Jurkat, Clone E6-1 (cell line): ENCODE measurements at regions not wholly inside any gene's neighbourhood (a gene's known extent, or its start where the extent isn't known, plus 50 kb on each side); places are given as distances from the start of the nearest gene placed in this dataset.
"Not testable (repeated sequence)": the region's sequence is repeated elsewhere in the genome, so short reads cannot be mapped to it uniquely, and the experiment has no call there.

ENCODE experiments used
- DNase-seq: peaks from one replicate; pipeline ENCODE4 v3.0.0-alpha.2; 2011; ENCODE audit warnings: low read depth, low spot score
- H3K4me3 ChIP-seq: 2 replicates; pipeline ENCODE4 v1.5.1; 2011; ENCODE audit warnings: mild to moderate bottlenecking, low read length, control low read depth, moderate library complexity

DNA sequence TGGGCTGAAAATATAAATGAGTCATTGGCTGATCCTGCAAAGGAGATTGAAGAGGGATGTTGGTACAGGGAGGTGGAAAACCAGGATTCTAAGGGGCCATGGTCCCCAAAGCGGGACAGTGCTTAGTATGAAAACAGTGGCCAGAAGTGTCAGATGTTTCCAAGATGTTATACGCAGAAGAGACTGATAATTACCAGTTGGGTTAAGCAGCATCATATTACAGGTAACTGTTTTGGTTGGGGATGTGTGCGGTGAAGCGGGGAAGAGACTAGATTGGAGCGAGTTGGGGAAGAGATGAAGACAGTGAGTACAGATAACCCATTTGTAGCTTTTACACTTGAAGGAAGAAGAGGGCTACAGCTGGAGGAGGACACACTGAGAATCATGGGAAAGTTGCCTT lies 80.8 kb downstream of the PLEKHG1 start:
- DNase-seq: no peak
- H3K4me3 ChIP-seq: no peak overlapping the region

DNA sequence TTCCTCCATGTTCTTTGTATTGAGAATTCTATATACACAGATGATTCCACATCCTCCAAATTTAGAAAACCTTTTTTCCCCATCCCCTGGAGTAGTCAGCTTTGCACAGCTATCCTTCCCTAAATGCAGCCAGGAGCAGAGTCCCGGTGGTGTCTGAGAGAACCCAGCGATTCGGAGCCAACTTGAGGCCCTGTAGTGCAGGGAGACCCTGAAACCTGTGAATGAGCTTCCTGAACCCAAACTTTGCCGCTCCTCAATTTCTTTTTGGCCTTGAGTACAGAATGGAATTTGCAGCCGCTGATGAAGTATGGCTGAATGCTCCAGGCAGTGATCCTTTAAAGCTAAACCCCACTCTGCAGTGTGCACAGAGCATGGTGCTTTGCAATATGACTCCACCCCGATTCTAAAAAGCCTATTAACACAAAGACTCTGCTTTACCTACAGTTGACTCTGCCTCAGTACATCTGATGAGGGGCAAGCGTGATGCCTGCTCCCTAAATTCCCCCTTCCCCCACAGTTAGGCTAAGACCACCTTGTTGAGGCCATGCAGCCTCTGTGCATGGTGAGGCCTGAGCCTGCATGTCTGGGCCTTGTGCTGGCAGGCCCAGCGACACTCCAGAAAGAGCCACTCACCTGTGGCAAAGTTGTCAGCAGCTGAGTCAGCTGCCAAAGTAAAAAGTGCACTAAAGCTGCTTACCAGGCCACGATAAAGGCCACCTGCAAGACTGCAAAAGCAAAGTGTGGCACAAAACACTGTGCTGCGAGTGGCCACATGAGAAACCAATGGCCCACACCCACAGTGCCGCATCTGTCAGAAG lies 82.1 kb downstream of the PLEKHG1 start:
- H3K4me3 ChIP-seq: no peak overlapping the region
- DNase-seq: no peak

DNA sequence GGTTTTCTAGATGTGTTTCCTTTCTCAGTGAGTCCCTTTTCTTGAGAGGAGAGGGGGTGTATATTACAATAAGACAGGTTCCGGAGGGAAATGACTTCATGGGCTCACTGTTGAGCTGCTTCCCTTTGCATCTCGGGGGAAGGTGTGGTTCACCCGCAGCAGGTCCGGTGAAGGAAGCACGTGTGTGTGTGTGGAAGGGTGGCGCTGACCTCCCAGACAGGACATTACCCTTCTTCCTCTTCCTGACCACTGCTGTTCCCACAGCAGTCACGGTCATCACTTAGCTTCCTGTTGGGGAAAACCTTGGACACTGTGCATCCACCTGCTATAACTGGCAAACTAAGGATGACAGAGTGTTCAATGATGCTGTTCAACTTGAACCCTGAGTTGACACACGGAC lies 83.6 kb downstream of the PLEKHG1 start:
- H3K4me3 ChIP-seq: no peak overlapping the region
- DNase-seq: no peak

DNA sequence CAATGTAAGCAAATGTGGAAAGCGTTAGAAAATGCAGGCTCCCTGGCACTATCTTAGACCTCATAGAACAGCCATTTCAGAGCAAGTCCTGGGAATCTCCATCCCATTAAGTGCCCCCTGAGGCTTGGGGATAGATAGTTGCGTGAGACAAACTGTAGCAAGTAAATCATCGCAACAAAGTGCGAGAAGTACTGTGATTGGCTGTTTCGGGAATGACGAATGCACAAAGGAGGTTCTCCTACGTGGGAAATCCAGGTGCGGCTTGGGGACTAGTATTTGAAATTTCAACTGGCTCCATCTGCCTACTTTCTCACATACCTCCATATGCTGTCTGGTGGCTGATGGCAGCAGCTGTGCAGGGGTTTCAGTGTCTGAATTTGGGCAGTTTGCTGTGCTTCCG lies 84.5 kb downstream of the PLEKHG1 start:
- no peak for DNase-seq
- no peak overlapping the region for H3K4me3 ChIP-seq

DNA sequence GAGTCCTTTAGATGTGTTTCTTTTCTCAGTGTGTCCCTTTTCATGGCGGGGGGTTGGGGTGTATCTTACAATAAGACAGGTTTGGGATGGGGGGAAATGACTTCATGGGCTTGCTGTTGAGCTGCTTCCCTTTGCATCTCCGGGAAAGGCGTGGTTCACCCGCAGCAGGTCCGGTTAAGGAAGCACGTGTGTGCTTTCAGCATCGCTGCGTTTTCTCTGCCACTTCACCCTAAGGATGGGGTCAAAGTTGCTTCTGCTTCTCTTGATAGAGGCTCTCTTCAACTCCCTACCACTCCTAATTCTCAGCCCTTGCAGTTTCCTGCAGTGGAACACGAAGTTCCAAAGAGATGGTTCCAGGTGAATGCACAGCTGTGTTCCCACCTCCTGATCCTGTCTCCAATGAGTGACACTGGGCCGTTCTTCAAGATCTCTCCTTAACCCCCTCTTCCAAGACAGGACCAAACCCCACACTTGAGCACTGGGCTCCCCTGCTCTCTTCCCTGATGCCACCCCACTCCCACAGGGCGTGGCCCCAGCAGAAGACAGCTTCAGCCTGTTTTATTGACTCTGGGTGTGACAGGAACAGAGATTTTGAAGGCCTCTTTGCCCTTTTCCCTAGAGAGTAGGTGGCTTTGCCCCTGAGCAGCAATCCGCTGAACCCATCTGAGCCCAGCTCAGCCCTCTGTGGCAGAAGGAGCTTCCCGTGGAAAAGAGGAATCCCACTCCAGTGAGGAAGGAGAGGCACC lies 85.2 kb downstream of the PLEKHG1 start:
- H3K4me3 ChIP-seq: no peak overlapping the region
- DNase-seq: no peak

DNA sequence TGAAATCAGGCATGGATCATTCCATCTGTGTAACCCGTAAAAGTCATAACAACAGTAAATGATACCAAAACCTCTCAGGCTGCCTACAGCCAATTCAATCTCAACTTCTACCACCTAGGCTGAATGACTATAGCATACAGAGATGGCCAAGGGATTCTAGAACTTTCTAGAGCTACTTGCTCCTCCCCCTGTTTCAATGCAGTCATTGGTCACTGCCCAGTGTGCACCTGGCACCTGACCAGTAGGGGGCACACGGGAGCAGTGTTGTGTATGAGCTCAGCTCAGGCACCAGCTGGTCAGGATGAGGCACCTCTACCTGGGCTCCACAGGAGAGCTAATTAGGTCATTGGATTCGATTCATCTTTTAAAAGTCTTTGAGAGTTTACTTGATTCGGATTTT lies 86.2 kb downstream of the PLEKHG1 start:
- DNase-seq: peak; percentile 30
- H3K4me3 ChIP-seq: no peak overlapping the region

DNA sequence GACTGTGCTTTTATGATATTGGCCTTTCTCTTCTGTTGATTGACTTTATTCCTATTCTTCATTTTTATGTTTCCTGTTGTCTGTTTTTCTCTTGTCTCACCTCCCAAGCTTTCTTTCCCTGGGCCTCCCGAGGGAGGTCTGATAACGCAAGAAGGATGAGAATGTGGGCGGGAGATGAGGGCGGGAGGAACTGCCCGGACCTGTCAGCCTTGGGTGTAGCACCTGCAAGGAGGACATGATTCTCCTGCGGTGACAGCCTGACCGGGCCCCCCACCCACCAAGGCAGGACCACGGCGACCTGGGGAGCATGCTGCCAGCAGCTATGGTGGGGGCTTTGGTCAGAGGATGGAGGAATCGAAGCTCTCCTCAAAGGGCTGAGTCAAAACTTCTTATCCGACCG lies 86.9 kb downstream of the PLEKHG1 start:
- no peak overlapping the region for H3K4me3 ChIP-seq
- no peak for DNase-seq

DNA sequence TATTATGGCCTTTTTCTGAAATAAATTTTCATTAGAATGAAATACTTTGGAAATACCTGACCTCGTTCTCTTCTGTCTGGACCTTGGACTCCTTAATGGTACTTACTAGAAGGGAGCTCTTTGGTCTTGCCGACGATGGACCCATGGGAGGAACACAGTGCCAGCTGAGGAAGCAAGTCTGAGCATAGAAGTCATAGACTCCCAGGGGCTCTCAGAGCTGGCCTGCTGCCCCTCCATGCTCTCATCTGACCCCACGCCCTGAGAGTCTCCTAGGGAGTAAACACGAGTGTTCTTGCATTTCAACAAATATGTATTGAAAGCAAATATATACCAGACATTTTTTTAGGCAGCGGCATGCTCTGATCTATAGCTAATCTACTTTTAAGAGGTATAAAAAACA lies 87.8 kb downstream of the PLEKHG1 start:
- H3K4me3 ChIP-seq: no peak overlapping the region
- no peak for DNase-seq

DNA sequence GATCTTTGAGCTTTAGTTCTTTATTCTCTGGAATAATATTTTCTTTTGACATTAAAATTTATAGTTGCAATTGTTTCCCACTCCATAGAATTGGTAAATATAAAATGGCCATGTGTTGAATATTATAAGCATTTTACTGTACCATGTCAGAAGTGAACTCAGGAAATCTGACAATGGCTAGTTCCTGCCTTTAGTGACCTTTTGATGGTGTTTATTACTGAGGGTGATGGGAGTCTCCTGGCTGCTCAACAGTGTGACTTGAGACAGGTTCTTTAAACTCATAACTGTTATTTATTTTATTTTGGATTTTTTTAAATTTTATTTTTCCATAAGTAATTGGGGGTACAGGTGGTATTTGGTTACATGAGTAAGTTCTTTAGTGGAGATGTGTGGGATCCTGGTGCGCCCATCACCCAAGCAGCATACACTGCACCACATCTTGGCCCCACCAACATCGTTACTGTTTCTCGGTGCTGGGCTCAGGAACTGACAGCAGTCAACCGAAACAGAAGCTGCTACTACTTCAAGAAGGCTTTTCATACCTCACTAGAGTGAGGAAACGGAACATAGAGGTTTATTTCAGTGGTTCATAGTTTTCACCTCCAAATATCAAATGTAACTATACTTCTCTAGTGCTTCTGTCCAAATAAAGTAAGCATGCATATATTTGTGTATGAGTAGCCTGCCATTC lies 90.4 kb downstream of the PLEKHG1 start:
- no peak for DNase-seq
- no peak overlapping the region for H3K4me3 ChIP-seq

DNA sequence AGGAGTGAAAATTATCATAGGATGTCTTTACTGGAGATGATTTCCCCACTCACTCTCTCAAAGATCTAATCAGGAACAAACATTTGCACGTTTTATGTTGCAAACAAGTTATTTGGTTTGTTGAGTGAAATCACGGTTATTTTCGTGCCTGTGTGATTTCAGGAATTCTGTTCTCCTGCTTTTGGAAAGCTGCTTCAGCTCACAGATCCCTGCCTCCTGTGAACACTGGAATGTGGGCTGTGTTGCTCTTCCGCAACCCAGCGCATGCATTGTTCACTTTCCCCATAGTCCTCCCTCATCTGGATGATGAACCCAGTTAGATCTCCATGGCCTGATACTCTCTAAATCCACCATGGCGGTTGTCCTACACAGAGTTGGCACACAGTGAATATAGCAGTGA lies 91.0 kb downstream of the PLEKHG1 start:
- H3K4me3 ChIP-seq: no peak overlapping the region
- no peak for DNase-seq

DNA sequence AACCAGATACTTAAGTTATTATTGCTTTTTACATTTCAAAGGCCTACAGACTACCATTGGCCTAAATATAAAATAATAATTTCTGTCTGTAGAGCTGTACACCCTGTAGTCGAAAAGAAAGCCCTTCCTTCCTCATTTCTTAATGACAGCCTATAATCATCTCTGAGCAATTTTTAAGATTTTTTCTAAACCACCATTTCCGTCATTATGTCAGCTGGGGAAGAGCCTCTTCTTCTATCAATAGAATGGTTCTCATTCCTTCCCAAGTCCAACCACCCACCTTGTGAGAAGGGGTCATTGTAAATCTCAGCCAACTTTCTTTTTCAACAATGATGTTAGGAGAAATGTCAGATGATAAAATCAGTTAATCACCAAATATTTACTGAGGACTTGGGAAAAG lies 91.8 kb downstream of the PLEKHG1 start:
- H3K4me3 ChIP-seq: no peak overlapping the region
- no peak for DNase-seq

DNA sequence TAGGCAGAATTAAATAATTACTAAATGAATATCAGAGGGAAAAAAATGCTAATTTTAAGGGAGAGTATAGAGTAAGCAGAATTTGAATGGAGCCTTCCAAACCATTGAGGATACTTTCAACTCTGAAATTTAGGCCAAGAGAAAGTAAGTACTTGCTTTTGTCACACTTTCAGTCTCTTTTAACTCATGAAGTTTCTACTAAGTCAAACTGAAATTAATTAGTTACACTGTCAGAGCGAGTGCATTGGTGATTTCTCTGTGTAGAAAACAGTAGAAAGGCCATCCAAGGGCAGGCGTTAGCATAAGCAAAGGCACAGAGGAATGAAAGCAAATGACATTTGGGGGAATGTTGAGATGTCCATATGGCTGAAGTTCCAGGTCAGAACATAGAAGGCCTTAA lies 92.9 kb downstream of the PLEKHG1 start:
- no peak for DNase-seq
- no peak overlapping the region for H3K4me3 ChIP-seq

DNA sequence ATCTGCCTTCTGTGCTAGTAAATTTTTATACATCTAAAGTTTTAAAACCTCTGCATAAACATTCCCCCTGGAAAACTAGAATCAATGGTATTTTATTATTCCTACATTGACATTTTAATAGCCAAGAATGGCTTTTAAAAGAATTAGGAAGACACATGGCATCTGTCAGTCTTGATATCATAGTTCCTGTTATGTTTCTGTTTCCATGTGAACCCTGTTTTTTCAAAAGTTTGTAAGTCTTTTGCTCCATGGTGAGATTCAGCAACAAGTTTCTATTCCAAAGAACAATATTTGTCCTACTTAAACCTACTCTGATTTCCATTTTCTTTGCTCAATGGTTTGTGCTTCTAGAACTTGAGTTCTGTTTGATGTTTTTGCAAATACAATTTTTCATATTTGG lies 95.2 kb downstream of the PLEKHG1 start:
- DNase-seq: no peak
- H3K4me3 ChIP-seq: no peak overlapping the region

DNA sequence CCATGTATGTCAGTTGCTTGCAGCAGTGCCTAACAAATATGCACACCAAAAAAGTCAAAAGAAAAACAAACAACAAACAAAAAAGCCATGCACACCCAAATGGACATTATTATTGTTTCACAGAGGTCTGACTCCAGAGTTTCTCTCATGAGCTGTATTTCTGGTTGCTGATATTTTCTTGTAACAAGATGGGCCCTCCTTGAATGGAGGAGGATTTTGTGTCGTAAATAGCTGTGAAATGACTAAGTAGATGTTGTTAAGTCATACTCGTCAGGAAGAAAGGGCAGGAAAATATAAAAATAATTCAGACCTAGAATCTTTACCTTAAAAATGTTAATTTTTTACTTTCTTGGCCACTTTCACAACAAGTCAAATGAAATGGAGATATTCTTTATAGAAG lies 96.0 kb downstream of the PLEKHG1 start:
- DNase-seq: no peak
- H3K4me3 ChIP-seq: no peak overlapping the region

DNA sequence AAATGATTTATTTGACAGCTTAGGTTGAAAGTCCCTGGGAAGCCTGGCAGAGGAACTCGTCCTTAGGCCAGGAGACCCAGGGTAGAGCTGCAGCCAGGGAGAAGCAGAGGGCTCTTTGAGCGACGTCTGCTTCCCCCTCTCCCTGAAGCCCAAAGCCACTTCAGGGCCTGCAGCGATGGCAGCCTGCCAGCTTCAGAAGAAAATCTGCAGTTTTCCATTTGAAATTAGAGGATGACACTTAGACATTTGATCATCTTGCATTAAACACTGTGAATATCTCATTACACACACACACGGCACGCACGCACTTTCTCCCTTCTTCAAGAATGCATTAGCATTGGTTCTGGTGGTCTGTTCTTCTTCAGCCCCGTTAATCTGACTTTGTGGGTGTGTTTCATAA lies 96.5 kb downstream of the PLEKHG1 start:
- DNase-seq: no peak

DNA sequence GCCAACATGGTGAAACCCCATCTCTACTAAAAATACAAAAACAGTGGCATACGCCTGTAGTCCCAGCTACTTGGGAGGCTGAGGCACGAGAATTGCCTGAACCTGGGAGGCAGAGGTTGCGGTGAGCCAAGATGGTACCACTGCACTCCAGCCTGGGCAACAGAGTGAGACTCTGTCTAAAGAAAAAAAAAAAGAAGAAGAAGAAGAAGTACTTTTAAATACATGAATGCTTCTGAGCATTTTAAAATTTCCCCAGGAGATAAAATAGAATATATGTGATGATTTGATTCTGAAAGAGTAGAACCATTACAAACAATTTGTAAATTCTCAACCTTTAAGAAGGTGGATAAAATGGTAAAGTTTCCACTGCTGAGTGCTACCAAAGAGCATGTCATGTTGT lies 97.2 kb downstream of the PLEKHG1 start:
- H3K4me3 ChIP-seq, DNase-seq: not testable (repeated sequence)

More for the DNA sequence above, 96.5 kb downstream of the PLEKHG1 start:
- no peak overlapping the region for H3K4me3 ChIP-seq

DNA sequence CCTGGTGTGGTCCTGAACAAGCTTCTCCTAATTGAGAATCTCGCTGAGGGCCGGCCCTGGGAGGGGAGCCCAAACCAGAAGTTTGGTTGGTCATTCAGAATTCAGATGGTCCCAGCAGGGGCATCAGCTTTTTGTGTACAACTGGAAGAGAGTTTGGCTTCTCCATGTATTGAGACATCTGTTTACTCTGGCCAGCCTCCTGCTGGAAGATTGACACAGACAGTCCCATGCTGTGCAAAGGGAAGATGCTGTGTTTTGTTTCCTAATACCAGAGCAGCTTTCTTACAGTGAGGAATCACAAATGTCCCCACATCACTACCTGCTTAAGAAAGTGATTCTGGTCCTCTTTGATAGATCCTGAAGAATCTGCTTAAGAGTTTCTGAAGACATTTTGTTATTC lies 97.8 kb downstream of the PLEKHG1 start:
- DNase-seq: no peak
- H3K4me3 ChIP-seq: no peak overlapping the region

DNA sequence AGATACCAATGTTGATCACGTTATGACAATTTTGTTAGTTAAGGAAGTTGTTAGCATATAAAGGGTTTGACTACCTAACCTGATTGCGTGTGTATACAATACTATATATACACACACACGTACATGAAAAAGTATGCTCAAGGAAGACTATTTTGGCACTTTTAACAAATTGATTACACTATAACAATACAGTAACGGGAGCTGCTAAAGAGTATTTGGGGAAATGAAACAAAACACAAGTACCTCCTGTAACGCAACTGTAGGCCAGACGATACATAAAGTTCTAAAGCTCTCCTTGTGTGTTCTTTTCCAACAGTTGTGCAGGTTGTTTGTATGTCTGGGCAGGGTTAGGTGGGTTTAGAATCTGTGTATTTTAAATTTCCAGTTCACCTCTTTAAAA lies 98.7 kb downstream of the PLEKHG1 start:
- no peak overlapping the region for H3K4me3 ChIP-seq
- no peak for DNase-seq

DNA sequence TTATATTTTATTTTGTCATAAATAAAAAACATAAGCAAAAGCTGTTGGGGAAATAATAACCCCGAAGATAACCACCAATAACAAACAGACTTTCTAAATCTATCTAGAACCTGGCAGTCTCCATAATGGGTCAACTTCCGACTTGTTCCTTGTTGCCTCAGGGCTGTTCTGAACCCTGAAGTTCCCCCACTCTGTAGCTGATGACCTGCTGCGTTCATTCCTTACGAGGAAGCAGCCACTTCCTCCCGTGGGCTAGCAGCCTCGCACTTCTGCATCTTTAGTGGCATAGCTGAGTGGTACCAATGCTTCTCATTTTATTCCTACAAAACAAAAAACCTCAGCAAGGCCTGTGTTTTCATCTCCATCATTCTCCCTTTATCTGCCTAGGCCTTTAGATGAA lies 103.0 kb downstream of the PLEKHG1 start:
- no peak for DNase-seq
- no peak overlapping the region for H3K4me3 ChIP-seq
